HEK293 (cell line): ENCODE measurements at regions not wholly inside any gene's neighbourhood (a gene's known extent, or its start where the extent isn't known, plus 50 kb on each side); places are given as distances from the start of the nearest gene placed in this dataset.
"Not testable (repeated sequence)": the region's sequence is repeated elsewhere in the genome, so short reads cannot be mapped to it uniquely, and the experiment has no call there.

Experiments
- CTCF ChIA-PET: fragments of 350-600 bp; formaldehyde crosslinking; extraction: SDS; loops from one replicate; lab custom pipeline; 2021; ENCODE audit warnings: antibody characterized with exemption; lab: Yijun Ruan, JAX
- POLR2A ChIA-PET: fragments of 300-600 bp; formaldehyde crosslinking; extraction: SDS; loops from one replicate; lab custom pipeline; 2020; ENCODE audit warnings: antibody characterized with exemption, inconsistent platforms; lab: Yijun Ruan, JAX
- H3K27ac ChIP-seq: fragments of 200-500 bp; sonication (Bioruptor generic); 2 replicates; pipeline ENCODE4 v1.5.1; 2014; ENCODE audit warnings: low read depth, low read length, control low read depth, inconsistent platforms; ENCODE audit errors: extremely low read depth
- H3K36me3 ChIP-seq, 2 experiments: fragments of 200-500 bp in 1 of 2; sonication (Bioruptor generic) in 1 of 2; 1 replicate in 1 of 2; 2 replicates in 1 of 2; pipeline ENCODE4 v1.5.1; 2014 to 2017; ENCODE audit warnings: inconsistent platforms in 2 of 2, low read length in 2 of 2; ENCODE audit not compliant: control insufficient read depth in 2 of 2, insufficient read depth in 1 of 2
- H3K4me1 ChIP-seq: fragments of 200-500 bp; sonication (Bioruptor generic); 2 replicates; pipeline ENCODE4 v1.5.1; 2014; ENCODE audit warnings: mild to moderate bottlenecking, low read length, inconsistent platforms; ENCODE audit not compliant: control insufficient read depth, insufficient read depth
- H3K4me3 ChIP-seq: 2 replicates; pipeline ENCODE4 v1.5.1; 2011; ENCODE audit warnings: low read depth, mild to moderate bottlenecking, control low read depth, low read length, moderate library complexity
- H3K9me3 ChIP-seq: fragments of 200-500 bp; sonication (Bioruptor generic); 2 replicates; pipeline ENCODE4 v1.5.1; 2014; ENCODE audit warnings: low read depth, low read length, inconsistent platforms; ENCODE audit not compliant: control insufficient read depth, insufficient read depth
- BCL11B ChIP-seq: fragments of 450-650 bp; formaldehyde crosslinking; IDR thresholded peaks from 2 replicates; pipeline ENCODE4 v1.5.1; 2016; ENCODE audit warnings: low read depth, missing biosample characterization, missing genetic modification characterization
- KLF1 ChIP-seq: fragments of 450-650 bp; formaldehyde crosslinking; IDR thresholded peaks from 2 replicates; pipeline ENCODE4 v1.5.1; 2016; ENCODE audit warnings: missing biosample characterization, missing genetic modification characterization
- OVOL3 ChIP-seq: fragments of 450-650 bp; formaldehyde crosslinking; IDR thresholded peaks from 2 replicates; pipeline ENCODE4 v1.5.1; 2016; ENCODE audit warnings: missing biosample characterization, missing genetic modification characterization
- ZBTB1 ChIP-seq: fragments of 450-650 bp; formaldehyde crosslinking; IDR thresholded peaks from 2 replicates; pipeline ENCODE4 v1.5.1; 2016; ENCODE audit warnings: missing biosample characterization, missing genetic modification characterization
- ZNF184 ChIP-seq: fragments of 450-650 bp; IDR thresholded peaks from 2 replicates; pipeline ENCODE4 v1.5.1; 2018; ENCODE audit warnings: missing biosample characterization, mild to moderate bottlenecking, missing genetic modification characterization
- ZNF366 ChIP-seq: fragments of 450-650 bp; formaldehyde crosslinking; conservative IDR thresholded peaks from 2 replicates; pipeline ENCODE4 v1.5.1; 2016; ENCODE audit warnings: missing biosample characterization, missing genetic modification characterization
- ZNF394 ChIP-seq: fragments of 450-650 bp; formaldehyde crosslinking; IDR thresholded peaks from 2 replicates; pipeline ENCODE4 v1.5.1; 2016; ENCODE audit warnings: missing biosample characterization, missing genetic modification characterization, mild to moderate bottlenecking, moderate library complexity, borderline replicate concordance
- ZNF404 ChIP-seq: fragments of 450-650 bp; formaldehyde crosslinking; IDR thresholded peaks from 2 replicates; pipeline ENCODE4 v1.5.1; 2017; ENCODE audit warnings: missing biosample characterization, missing genetic modification characterization
- ZNF48 ChIP-seq: fragments of 450-650 bp; formaldehyde crosslinking; IDR thresholded peaks from 2 replicates; pipeline ENCODE4 v1.5.1; 2016; ENCODE audit warnings: missing biosample characterization, missing genetic modification characterization
- ZNF514 ChIP-seq: fragments of 450-650 bp; formaldehyde crosslinking; IDR thresholded peaks from 2 replicates; pipeline ENCODE4 v1.5.1; 2016; ENCODE audit warnings: missing biosample characterization, missing genetic modification characterization
- ZNF529 ChIP-seq: fragments of 450-650 bp; formaldehyde crosslinking; IDR thresholded peaks from 2 replicates; pipeline ENCODE4 v1.5.1; 2017; ENCODE audit warnings: missing genetic modification characterization, missing biosample characterization; ENCODE audit not compliant: insufficient replicate concordance
- ZNF629 ChIP-seq: fragments of 450-650 bp; formaldehyde crosslinking; IDR thresholded peaks from 2 replicates; pipeline ENCODE4 v1.5.1; 2017; ENCODE audit warnings: missing biosample characterization, missing genetic modification characterization
- ZNF677 ChIP-seq: fragments of 450-650 bp; IDR thresholded peaks from 2 replicates; pipeline ENCODE4 v1.5.0; 2018; ENCODE audit warnings: missing biosample characterization, mild to moderate bottlenecking, missing genetic modification characterization, moderate library complexity
- ZNF776 ChIP-seq: fragments of 450-650 bp; formaldehyde crosslinking; IDR thresholded peaks from 2 replicates; pipeline ENCODE4 v1.5.0; 2017; ENCODE audit warnings: missing biosample characterization, missing genetic modification characterization, borderline replicate concordance
- TF ChIP-seq, protein P1 (sequence below): fragments of 450-650 bp; formaldehyde crosslinking; IDR thresholded peaks from 2 replicates; pipeline ENCODE4 v1.5.1; 2016; ENCODE audit warnings: missing biosample characterization, missing genetic modification characterization, borderline replicate concordance
- TF ChIP-seq, protein P2 (sequence below): fragments of 450-650 bp; formaldehyde crosslinking; IDR thresholded peaks from 2 replicates; pipeline ENCODE4 v1.5.1; 2017; ENCODE audit warnings: missing biosample characterization, missing genetic modification characterization
- TF ChIP-seq, protein P3 (sequence below): fragments of 450-650 bp; formaldehyde crosslinking; IDR thresholded peaks from 2 replicates; pipeline ENCODE4 v1.5.1; 2017; ENCODE audit warnings: missing biosample characterization, missing genetic modification characterization

DNA sequence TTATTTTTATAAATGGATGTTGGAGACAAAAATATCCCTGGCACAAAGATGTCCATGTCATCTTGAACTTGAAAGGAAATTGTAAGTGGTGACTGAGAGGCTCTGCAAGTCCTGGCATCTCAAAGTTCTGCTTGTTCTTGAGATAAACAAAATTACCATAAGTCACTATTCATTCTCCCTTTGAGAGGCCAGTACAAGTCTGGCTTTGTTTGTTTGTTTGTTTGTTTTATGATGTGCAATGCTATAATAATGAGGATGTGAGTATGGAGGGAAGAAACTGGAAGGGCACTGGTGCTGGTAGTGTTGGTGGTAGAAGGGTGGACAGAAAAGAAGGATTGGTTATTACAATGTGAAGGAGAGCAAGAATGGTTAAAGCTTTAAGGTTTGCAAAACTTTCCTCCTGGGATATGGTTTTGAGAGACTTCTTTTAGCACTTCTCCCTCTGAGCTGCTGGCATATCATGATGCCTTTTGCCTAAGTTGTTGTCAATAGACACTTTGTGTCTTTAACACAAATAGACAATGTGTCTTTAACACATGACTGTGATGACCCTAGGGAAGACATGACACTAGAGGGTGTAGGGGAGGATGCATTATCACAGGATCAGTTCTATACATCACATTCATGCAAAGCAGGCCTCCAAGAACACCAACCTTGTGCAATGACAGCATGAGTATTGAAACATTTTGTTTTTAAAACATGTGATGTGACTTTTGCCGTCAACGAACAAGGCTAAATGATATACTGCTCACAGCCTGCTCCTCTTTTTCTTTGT is 880.5 kb upstream of the GOT2 start (continued):
- no peak for TF ChIP-seq ZNF629
- TF ChIP-seq, protein P1, sequence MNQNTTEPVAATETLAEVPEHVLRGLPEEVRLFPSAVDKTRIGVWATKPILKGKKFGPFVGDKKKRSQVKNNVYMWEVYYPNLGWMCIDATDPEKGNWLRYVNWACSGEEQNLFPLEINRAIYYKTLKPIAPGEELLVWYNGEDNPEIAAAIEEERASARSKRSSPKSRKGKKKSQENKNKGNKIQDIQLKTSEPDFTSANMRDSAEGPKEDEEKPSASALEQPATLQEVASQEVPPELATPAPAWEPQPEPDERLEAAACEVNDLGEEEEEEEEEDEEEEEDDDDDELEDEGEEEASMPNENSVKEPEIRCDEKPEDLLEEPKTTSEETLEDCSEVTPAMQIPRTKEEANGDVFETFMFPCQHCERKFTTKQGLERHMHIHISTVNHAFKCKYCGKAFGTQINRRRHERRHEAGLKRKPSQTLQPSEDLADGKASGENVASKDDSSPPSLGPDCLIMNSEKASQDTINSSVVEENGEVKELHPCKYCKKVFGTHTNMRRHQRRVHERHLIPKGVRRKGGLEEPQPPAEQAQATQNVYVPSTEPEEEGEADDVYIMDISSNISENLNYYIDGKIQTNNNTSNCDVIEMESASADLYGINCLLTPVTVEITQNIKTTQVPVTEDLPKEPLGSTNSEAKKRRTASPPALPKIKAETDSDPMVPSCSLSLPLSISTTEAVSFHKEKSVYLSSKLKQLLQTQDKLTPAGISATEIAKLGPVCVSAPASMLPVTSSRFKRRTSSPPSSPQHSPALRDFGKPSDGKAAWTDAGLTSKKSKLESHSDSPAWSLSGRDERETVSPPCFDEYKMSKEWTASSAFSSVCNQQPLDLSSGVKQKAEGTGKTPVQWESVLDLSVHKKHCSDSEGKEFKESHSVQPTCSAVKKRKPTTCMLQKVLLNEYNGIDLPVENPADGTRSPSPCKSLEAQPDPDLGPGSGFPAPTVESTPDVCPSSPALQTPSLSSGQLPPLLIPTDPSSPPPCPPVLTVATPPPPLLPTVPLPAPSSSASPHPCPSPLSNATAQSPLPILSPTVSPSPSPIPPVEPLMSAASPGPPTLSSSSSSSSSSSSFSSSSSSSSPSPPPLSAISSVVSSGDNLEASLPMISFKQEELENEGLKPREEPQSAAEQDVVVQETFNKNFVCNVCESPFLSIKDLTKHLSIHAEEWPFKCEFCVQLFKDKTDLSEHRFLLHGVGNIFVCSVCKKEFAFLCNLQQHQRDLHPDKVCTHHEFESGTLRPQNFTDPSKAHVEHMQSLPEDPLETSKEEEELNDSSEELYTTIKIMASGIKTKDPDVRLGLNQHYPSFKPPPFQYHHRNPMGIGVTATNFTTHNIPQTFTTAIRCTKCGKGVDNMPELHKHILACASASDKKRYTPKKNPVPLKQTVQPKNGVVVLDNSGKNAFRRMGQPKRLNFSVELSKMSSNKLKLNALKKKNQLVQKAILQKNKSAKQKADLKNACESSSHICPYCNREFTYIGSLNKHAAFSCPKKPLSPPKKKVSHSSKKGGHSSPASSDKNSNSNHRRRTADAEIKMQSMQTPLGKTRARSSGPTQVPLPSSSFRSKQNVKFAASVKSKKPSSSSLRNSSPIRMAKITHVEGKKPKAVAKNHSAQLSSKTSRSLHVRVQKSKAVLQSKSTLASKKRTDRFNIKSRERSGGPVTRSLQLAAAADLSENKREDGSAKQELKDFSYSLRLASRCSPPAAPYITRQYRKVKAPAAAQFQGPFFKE (tag by site-specific recombination), result no peak
- TF ChIP-seq, all 188 proteins: peak for 0

DNA sequence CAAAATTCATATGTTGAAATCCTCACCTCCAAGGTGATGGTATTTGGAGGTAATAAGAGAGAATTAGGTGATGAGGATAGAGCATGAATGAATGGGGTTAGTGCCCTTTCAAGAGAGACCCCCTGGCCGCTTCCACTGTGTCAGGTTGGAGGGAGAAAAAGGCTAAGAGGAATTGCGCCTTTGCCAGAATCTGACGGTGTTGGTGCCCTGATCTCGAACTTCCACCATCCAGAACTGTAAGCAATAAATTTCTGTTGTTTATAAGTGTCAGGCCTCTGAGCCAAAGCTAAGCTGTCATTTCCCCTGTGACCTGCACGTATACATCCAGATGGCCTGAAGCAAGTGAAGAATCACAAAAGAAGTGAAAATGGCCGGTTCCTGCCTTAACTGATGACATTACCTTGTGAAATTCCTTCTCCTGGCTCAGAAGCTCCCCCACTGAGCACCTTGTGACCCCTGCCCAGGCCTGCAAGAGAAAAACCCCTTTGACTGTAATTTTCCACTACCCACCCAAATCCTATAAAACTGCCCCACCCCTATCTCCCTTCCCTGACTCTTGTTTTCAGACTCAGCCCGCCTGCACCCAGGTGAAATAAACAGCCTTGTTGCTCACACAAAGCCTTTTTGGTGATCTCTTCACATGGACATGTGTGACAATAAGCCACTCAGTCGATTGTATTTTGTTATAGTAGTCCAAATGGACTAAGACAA is 878.9 kb upstream of the GOT2 start:
- H3K36me3 ChIP-seq, POLR2A ChIA-PET, H3K9me3 ChIP-seq, H3K4me1 ChIP-seq, CTCF ChIA-PET, H3K4me3 ChIP-seq, H3K27ac ChIP-seq: not testable (repeated sequence)

DNA sequence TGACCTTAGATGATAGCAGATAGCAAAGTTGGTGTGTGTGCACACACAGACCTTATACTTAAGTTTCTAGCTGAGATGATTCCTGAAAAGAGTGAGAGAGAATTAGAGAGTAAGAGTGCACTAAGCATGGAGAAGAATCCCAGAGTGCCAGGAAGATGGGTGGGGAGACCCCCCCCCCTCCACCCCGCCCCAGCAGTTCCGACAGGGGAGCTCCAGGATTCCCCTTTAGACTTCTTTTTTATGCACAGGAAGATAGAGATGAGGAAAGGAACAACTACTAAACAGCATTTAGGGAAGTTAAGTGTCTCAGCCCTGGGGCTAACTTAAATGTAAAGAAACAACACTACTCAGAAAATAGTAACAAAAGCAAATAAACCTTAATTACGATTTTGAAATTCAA is 878.0 kb upstream of the GOT2 start:
- CTCF ChIA-PET, result no interaction called here
- TF ChIP-seq ZNF514 (no peak), ZNF366 (tag by site-specific recombination) (no peak), ZNF48 (no peak)
- H3K27ac ChIP-seq, result no peak overlapping the region

DNA sequence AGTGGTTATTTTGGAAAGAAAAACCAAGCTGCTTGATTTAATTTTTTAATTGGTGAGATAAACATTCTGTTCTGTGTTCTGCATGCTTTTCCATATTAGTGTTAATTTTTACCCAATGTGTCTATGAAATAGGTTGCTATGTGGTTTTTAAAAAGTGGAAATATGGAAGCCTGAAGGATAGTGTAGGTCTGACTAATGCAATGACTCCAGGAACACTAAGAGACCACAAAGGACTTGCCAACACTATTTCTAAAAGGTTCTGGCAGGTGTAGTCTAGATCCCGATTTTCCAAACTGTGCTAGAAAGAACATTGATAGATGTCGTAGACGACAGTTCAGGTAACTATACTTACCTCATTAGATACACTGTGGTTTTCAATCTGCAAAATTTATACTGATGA is 877.4 kb upstream of the GOT2 start:
- no peaks in the 10 kb centered on the region for H3K9me3 ChIP-seq
- no peaks in the 10 kb centered on the region for H3K36me3 ChIP-seq
- H3K27ac ChIP-seq, result no peak overlapping the region
- no peak overlapping the region for H3K4me3 ChIP-seq
- TF ChIP-seq, protein P2, sequence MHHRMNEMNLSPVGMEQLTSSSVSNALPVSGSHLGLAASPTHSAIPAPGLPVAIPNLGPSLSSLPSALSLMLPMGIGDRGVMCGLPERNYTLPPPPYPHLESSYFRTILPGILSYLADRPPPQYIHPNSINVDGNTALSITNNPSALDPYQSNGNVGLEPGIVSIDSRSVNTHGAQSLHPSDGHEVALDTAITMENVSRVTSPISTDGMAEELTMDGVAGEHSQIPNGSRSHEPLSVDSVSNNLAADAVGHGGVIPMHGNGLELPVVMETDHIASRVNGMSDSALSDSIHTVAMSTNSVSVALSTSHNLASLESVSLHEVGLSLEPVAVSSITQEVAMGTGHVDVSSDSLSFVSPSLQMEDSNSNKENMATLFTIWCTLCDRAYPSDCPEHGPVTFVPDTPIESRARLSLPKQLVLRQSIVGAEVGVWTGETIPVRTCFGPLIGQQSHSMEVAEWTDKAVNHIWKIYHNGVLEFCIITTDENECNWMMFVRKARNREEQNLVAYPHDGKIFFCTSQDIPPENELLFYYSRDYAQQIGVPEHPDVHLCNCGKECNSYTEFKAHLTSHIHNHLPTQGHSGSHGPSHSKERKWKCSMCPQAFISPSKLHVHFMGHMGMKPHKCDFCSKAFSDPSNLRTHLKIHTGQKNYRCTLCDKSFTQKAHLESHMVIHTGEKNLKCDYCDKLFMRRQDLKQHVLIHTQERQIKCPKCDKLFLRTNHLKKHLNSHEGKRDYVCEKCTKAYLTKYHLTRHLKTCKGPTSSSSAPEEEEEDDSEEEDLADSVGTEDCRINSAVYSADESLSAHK (tag by site-specific recombination), result no peak
- TF ChIP-seq ZNF677 (tag by site-specific recombination) (no peak), ZNF776 (no peak), OVOL3 (tag by site-specific recombination) (no peak), KLF1 (tag by site-specific recombination) (no peak), ZNF394 (no peak), ZNF48 (no peak), ZBTB1 (tag by site-specific recombination) (no peak), ZNF184 (tag by site-specific recombination) (no peak), BCL11B (tag by site-specific recombination) (no peak), ZNF529 (no peak), ZNF404 (tag by site-specific recombination) (no peak)
- TF ChIP-seq, protein P3, sequence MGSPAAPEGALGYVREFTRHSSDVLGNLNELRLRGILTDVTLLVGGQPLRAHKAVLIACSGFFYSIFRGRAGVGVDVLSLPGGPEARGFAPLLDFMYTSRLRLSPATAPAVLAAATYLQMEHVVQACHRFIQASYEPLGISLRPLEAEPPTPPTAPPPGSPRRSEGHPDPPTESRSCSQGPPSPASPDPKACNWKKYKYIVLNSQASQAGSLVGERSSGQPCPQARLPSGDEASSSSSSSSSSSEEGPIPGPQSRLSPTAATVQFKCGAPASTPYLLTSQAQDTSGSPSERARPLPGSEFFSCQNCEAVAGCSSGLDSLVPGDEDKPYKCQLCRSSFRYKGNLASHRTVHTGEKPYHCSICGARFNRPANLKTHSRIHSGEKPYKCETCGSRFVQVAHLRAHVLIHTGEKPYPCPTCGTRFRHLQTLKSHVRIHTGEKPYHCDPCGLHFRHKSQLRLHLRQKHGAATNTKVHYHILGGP (tag by site-specific recombination), result no peak
- TF ChIP-seq, all 188 proteins: peak for 0
- CTCF ChIA-PET, result no interaction called here
- no peaks in the 10 kb centered on the region for H3K4me1 ChIP-seq
- POLR2A ChIA-PET, result no interaction called here

More for the DNA sequence above, 878.0 kb upstream of the GOT2 start:
- POLR2A ChIA-PET, result no interaction called here
- Histone ChIP-seq H3K9me3 (no peaks in the 10 kb centered on the region), H3K4me3 (no peak overlapping the region), H3K36me3 (no peaks in the 10 kb centered on the region), H3K4me1 (no peaks in the 10 kb centered on the region)
